Endothelial cell (in vitro differentiated cells): ENCODE measurements at regions not wholly inside any gene's neighbourhood (a gene's known extent, or its start where the extent isn't known, plus 50 kb on each side); places are given as distances from the start of the nearest gene placed in this dataset.

Experiments
- DNase-seq: peaks from one replicate; pipeline ENCODE4 v3.0.0; 2021; ENCODE audit warnings: low spot score
- H3K27ac Mint-ChIP-seq: one replicate; pipeline ENCODE4 v1.8.0; 2021; ENCODE audit warnings: mixed read lengths, inconsistent platforms; ENCODE audit not compliant: unreplicated experiment
- H3K27me3 Mint-ChIP-seq: one replicate; pipeline ENCODE4 v1.8.0; 2021; ENCODE audit warnings: mild to moderate bottlenecking, moderate library complexity, mixed read lengths, inconsistent platforms; ENCODE audit not compliant: unreplicated experiment
- H3K36me3 Mint-ChIP-seq: one replicate; pipeline ENCODE4 v1.8.0; 2021; ENCODE audit warnings: mild to moderate bottlenecking, low read depth, mixed read lengths, inconsistent platforms; ENCODE audit not compliant: unreplicated experiment
- H3K4me1 Mint-ChIP-seq: one replicate; pipeline ENCODE4 v1.8.0; 2021; ENCODE audit warnings: mild to moderate bottlenecking, mixed read lengths, inconsistent platforms; ENCODE audit not compliant: unreplicated experiment
- H3K4me3 Mint-ChIP-seq: one replicate; pipeline ENCODE4 v1.8.0; 2021; ENCODE audit warnings: mild to moderate bottlenecking, mixed read lengths, inconsistent platforms; ENCODE audit not compliant: unreplicated experiment
- H3K9me3 Mint-ChIP-seq: one replicate; pipeline ENCODE4 v1.8.0; 2021; ENCODE audit warnings: mixed read lengths, inconsistent platforms; ENCODE audit not compliant: unreplicated experiment
- CTCF ChIP-seq: fragments of 200-600 bp; sonication (generic); IDR thresholded peaks from one replicate; pipeline ENCODE4 v1.5.0; 2021; ENCODE audit warnings: antibody characterized with exemption; ENCODE audit not compliant: unreplicated experiment

DNA sequence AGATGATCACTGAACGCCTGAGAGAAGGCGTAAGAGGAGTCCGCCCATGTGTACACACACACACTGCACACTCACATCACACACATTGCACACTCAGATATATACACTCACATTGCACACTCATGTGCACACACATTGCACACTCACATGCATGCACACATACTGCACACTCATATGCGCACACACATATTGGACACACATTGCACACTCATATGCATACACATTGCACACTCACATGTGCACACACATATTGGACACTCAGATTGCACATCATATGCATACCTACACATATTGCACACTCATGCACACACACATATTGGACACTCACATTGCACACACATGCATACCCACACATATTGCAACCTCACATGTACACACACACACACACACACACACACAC, 163.2 kb downstream of the WSCD1 start:
- Mint-ChIP-seq H3K9me3 (no peaks in the 10 kb centered on the region), H3K4me1 (peaks cover 4% of the 10 kb centered on the region), H3K27me3 (peaks cover 1% of the 10 kb centered on the region), H3K27ac (no peak overlapping the region), H3K4me3 (no peak overlapping the region), H3K36me3 (no peaks in the 10 kb centered on the region)
- no peak for DNase-seq
- TF ChIP-seq CTCF = no peak

- H3K27me3 Mint-ChIP-seq = no peaks in the 10 kb centered on the region
- no peaks in the 10 kb centered on the region for H3K9me3 Mint-ChIP-seq
- DNase-seq = no peak
- no peak overlapping the region for H3K27ac Mint-ChIP-seq
- H3K4me3 Mint-ChIP-seq = no peak overlapping the region
- no peaks in the 10 kb centered on the region for H3K4me1 Mint-ChIP-seq
- H3K36me3 Mint-ChIP-seq = no peaks in the 10 kb centered on the region
- TF ChIP-seq CTCF = no peak
These were observed 162.5 kb downstream of the WSCD1 start for GRCh38 chr17:6232732-6233101.

- Mint-ChIP-seq H3K4me1 (no peaks in the 10 kb centered on the region), H3K27me3 (no peaks in the 10 kb centered on the region), H3K4me3 (no peak overlapping the region), H3K9me3 (no peaks in the 10 kb centered on the region), H3K27ac (no peak overlapping the region), H3K36me3 (no peaks in the 10 kb centered on the region)
- DNase-seq = no peak
- no peak for TF ChIP-seq CTCF
These were observed 161.9 kb downstream of the WSCD1 start for GRCh38 chr17:6231886-6232731.

- DNase-seq = no peak
- no peak for TF ChIP-seq CTCF
- Mint-ChIP-seq H3K27me3 (no peaks in the 10 kb centered on the region), H3K27ac (no peak overlapping the region), H3K4me1 (no peaks in the 10 kb centered on the region), H3K9me3 (no peaks in the 10 kb centered on the region), H3K36me3 (no peaks in the 10 kb centered on the region), H3K4me3 (no peak overlapping the region)
These were observed 161.3 kb downstream of the WSCD1 start for GRCh38 chr17:6231465-6231864.

- Mint-ChIP-seq H3K27ac (no peak overlapping the region), H3K4me3 (no peak overlapping the region), H3K9me3 (no peaks in the 10 kb centered on the region), H3K27me3 (no peaks in the 10 kb centered on the region), H3K4me1 (no peaks in the 10 kb centered on the region), H3K36me3 (no peaks in the 10 kb centered on the region)
- no peak for TF ChIP-seq CTCF
- no peak for DNase-seq
These were observed 148.2 kb downstream of the WSCD1 start for GRCh38 chr17:6218333-6218732.
